Lower leg skin (tissue), 3 donors: ENCODE measurements at regions not wholly inside any gene's neighbourhood (a gene's known extent, or its start where the extent isn't known, plus 50 kb on each side); places are given as distances from the start of the nearest gene placed in this dataset.

ENCODE experiments used
- POLR2A ChIP-seq, 2 donors: fragments of 450-650 bp; IDR thresholded peaks; one replicate each; pipeline ENCODE4 v1.6.1; 2016 to 2017; ENCODE audit warnings: antibody characterized with exemption in 2 of 2, mild to moderate bottlenecking in 1 of 2, moderate library complexity in 1 of 2
- TF ChIP-seq, protein P1 (sequence below), 3 donors: fragments of 450-650 bp; IDR thresholded peaks; one replicate each; pipeline ENCODE4 v1.5.1; 2016; ENCODE audit warnings: antibody characterized with exemption in 3 of 3, mild to moderate bottlenecking in 3 of 3, moderate library complexity in 2 of 3

GRCh38 chr2:45177870-45178269 lies 168.6 kb upstream of the SIX2 start:
- TF ChIP-seq, protein P1, sequence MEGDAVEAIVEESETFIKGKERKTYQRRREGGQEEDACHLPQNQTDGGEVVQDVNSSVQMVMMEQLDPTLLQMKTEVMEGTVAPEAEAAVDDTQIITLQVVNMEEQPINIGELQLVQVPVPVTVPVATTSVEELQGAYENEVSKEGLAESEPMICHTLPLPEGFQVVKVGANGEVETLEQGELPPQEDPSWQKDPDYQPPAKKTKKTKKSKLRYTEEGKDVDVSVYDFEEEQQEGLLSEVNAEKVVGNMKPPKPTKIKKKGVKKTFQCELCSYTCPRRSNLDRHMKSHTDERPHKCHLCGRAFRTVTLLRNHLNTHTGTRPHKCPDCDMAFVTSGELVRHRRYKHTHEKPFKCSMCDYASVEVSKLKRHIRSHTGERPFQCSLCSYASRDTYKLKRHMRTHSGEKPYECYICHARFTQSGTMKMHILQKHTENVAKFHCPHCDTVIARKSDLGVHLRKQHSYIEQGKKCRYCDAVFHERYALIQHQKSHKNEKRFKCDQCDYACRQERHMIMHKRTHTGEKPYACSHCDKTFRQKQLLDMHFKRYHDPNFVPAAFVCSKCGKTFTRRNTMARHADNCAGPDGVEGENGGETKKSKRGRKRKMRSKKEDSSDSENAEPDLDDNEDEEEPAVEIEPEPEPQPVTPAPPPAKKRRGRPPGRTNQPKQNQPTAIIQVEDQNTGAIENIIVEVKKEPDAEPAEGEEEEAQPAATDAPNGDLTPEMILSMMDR (IDR thresholded peaks at IDR 0.05), result no peak
- TF ChIP-seq POLR2A (IDR thresholded peaks at IDR 0.05), result no peak
